Activated T-cell treated with anti-CD3 and anti-CD28 coated beads, Interleukin-2, amount 50 U/mL, for 48 hours (primary cell): ENCODE measurements at regions not wholly inside any gene's neighbourhood (a gene's known extent, or its start where the extent isn't known, plus 50 kb on each side); places are given as distances from the start of the nearest gene placed in this dataset.
"Not testable (repeated sequence)": the region's sequence is repeated elsewhere in the genome, so short reads cannot be mapped to it uniquely, and the experiment has no call there.

Source experiments
- DNase-seq, 2 experiments: peaks; one replicate each; pipeline ENCODE4 v3.0.0-alpha.2; 2020

DNA sequence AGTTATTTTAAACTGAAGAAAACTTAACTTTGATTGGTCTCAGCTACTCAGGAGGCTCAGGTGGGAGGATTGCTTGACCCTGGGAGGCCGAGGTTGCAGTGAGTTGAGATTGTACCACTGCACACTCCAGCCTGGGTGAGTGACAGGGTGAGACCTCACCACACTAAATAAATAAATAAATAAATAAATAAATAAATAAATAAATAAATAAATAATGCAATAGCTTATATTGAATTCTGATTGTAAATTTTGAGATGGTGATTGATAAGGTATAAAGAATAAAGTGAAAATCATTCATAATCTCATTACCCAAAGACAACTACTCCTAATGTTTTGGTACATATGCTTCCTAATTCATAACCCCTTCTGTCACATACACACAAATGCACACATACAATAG lies 58.1 kb downstream of the TUBA3C start:
- DNase-seq: no peak

DNA sequence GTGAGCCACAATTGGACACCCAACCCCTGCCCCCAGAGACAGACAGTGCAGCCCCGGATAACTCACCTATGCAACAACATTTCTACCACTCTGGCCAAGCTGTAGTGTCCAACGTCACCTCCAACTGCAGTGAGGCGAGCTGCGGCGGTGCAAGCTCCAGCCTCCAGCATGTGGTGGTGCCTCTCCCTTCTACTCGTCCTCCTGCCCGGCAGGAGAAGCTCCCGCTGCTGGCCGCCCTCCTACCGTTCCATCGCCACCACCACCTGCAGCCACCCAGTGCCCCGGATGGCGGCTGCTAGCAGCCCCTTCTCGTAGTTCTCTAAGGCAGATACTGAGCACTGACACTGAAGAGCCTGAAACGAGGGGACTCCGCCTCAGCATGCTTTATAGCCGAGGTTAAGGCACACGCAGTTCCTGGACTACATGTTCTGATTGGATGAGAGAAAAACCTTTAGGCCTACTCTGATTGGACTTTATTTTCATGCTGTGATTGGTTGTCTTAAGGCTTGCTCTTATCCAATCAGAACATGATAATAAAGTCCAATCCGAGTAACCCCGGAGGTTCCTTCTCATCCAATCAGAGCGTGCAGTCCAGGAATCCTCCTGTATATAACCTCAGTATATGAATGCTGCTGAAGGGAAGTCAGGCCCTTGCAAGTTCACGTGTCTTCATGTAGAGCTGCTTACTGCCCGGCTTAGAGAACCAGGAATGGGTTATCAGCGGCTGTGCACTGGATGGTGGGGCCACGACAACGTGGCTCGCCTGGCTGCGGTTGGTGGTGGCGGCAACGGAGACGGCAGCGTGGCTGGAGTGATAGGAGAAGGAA lies 63.5 kb downstream of the TUBA3C start:
- no peak for DNase-seq

DNA sequence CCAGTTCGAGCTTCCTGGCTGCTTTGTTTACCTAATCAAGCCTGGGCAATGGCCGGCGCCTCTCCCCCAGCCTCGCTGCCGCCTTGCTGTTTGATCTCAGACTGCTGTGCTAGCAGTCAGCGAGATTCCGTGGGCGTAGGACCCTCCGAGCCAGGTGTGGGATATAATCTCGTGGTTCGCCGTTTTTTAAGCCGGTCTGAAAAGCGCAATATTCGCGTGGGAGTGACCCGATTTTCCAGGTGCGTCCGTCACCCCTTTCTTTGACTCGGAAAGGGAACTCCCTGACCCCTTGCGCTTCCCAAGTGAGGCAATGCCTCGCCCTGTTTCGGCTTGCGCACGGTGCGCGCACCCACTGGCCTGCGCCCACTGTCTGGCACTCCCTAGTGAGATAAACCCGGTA lies 72.4 kb downstream of the TUBA3C start:
- DNase-seq: not testable (repeated sequence)

DNA sequence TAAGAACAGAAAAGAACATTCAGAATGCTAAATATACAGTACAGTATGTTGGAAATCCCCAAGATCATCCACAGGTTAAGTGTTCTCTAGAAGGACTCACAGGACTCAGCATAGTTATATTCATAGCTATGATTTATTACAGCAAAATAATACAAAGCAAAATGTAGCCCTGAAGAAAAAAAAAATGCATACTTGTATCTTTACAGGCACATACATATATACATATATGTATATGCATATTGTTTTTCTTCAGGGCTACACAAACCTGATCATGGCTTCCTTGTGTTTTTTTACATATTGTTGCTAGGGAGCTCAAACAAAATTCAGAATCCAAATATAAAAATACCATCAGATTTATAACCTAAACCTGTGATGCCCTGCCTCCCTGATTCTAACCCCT lies 78.5 kb downstream of the TUBA3C start:
- DNase-seq: no peak

DNA sequence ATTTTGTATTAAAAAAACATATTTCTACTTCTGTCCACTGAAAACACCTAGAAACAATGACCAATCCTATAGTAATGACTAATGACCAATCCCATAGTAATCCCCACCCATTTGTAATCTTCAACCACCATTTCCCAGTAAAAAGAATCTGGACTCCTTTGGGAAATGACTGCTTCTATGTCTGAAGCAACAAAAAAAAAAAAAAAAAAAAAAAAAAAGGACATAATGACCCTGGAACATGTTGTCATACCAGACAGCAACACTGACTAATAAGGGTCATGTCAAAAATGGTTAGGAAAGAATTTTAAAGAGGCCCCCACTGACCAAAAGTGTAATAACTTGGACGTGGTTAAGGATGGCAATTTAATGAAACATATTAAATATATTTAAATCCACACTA lies 88.3 kb downstream of the TUBA3C start:
- no peak for DNase-seq

DNA sequence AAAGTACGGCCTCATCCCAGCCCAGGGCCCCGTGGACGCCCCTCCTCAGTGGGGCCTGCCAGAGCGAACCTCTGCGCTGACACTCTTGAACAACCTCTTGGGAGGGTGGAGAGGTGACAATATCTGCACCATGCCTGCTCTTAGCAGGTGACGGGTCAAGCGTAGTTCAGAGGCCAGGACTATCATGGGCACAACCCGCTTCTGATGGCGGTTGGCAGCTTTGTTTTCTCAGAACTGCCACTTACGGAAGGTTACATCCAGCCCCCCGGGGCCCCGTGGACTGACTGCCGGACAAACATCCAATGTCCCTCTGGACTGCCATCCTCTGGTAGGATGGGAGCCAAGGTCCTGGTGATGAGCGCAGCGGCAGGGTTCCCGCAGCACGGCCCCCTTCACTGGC lies 91.1 kb downstream of the TUBA3C start:
- DNase-seq: no peak

DNA sequence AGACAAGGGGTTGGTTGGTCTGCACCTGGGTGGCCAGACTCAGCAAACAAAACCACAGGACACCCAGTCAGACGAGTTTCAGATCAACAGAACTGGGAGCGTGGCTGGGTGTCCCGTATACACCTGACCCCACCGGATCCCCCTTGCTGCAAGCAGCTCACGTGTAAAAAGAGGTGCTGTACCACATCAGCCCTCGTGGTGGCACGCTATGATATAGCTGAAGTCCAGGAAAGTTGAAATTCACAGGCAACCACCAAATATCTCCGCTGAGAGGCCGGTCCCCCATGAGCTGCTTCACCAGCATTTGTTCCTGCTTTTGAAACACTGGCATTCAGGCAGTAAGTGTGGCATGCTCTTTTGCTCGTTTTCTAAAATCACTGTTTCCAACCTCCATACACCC lies 92.3 kb downstream of the TUBA3C start:
- DNase-seq: no peak

DNA sequence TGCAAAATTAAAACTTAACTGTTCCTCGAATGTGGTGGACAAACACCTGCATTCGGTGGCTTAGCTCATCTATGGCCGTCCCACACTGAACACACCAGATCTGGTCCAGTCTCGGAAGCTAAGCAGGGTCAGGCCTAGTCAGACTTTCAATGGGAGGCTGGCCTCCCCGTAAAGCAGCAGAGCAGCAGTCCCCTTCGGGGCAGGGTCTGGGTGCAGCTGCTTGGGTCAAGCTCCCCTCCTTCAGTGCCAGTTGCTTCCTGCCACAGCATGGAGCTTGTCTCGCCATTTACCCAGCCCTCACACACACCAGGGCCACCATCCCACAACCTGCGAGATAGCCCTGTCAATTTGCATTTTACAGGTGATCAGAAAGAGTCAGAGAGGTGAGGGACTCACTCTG lies 93.2 kb downstream of the TUBA3C start:
- no peak for DNase-seq

DNA sequence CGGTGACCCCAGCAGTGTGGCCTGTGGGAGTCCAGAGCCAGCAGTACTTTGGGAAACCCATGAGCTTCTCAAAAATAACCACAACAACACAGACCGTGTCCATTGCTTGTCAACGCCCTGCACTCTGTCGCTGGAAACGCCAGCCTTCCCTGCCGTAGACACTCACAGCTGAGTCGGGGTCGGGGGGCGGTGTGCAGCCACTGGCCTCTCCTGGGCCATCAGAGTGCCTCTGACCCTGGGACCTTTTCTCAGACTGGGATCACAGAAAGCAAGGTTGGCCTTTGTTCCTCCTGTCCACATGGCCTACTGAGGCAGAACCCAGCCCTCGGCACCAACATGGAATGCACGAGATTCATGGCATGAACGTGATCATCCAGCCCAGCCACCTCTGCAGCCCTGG lies 95.7 kb downstream of the TUBA3C start:
- no peak for DNase-seq

DNA sequence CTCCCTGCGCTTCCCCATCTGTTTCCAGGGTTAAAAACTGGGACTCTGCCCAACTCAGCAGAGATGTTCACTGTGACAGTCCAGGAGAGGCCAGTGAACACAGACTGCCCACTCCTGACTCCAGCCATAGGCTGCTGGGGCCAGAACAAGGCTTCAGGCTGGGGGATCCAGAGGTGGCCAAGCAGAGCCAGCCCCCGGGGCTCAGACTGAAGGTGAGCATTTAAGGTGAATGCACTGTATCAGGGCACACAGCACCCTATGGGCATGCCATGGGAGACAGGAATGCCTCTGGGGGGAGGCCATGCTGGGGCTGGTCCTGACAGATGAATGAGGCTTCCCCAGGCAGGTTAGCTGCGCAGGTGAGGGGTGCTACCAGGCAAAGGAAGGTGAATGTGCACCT lies 96.4 kb downstream of the TUBA3C start:
- DNase-seq: no peak

DNA sequence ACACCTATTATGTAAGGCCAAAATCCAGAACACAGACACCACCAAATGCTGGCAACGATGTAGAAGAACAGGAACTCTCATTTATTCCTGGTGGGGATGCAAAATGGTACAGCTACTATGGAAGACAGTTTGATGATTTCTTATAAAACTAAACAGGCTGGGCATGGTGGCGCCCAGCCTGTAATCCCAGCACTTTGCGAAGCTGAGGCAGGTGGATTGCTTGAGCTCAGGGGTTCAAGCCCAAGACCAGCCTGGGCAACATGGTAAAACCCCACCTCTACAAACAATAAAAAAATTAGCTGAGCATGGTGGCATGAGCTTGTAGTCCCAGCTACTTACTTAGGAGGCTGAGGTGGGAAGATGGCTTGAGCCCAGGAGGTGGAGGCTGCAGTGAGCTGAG lies 98.3 kb downstream of the TUBA3C start:
- no peak for DNase-seq

DNA sequence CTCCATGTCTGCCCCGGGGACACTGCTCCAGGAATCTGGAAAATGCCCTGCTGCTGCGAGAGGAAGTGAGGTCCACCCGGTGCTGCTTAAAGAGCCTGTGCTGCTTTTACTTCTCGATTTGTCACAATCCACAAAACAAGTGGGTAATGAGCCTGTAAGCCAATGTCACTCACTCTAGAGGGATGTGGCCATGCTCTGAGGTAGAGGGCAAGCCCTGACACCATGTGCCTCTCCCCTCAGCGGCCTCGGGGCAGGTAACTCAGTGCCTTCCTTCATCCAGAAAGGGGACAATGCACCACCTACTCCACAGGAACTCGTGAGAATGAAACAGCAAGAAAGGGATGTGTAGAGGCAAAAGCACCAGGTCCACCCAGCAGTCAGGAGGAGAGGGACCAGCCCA lies 106.2 kb downstream of the TUBA3C start:
- DNase-seq: no peak

DNA sequence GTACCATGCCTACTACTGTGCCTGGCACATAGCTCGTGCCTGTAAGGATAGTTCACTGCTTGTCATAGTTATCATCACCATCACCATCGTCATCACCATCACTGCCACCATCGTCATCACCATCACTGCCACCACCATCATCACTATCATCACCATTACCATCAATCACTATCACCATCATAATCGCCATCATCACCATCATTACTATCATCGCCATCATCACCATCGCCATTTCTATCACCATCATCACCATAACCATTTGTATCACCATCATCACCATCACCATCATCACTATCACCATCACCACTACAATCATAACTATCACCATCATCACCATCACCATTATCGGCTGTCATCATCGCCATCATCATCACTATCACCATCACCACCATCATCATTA lies 107.1 kb downstream of the TUBA3C start:
- no peak for DNase-seq

DNA sequence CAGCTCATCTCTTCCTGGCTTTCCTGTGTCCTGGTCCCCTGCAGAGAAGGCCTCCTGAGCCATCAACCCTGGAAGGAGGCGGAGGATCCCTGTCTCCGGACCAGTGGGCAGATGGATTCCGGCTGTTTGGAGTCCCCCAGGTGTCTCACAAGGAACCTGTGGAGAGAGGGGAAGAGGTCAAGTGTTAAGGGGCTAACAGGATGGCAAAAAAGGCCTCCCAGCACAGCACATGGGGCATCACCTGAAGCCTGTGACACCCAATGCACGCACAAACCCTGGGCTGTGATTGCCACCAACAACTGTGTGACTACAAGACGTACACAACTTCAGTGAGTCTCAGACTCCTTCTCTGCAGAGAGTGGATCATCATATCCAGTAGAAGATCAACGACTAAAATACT lies 107.5 kb downstream of the TUBA3C start:
- DNase-seq: not testable (repeated sequence)

DNA sequence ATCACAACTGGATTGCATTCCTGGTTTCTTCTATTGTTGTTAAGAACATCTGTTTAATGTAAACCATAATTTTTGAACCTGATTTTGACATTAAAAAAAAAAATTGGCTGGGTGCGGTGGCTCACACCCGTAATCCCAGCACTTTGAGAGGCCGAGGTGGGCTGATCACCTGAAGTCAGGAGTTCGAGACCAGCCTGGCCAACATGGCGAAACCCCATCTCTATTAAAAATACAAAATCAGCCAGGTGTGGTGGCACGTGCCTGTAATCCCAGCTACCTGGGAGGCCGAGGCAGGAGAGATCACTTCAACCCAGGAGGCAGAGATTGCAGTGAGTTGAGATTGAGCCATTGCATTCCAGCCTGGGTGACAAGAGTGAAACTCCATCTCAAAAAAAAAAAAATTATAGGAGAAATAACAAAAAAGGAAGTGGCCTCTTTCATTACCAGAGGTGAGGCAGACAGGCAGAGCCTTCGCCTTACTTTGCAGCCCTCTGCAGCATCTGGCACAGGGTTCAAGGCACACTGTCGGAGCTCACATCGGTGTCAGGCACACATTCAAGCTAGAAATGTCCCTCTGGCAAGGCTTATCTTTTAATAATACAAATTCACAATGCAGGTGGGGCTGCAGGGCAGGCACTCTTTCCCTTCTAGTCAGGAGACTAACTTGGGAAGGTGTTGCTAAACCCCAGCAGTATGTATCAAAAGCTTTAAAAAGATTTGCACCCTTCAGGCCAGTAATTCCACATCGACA lies 108.5 kb downstream of the TUBA3C start:
- DNase-seq: not testable (repeated sequence)

DNA sequence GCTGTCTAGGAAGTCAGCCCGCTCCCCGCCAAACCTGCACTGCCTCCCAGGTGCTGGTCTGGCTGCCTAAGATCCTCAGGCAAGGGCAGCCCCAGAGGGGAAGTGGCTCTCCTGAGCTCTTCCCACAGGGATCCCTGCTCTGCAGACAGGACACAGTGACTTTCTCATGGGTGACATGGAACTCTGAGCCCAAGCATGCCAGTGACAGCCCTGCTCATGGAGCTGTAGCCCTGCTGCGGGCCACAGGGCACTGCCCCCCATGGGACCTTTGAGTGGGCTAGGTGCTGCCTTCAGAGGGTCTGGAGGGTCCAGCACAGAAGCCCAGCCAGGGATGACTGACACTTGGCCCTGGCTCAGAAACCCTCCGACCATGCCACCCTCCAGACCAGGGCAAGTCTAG lies 109.1 kb downstream of the TUBA3C start:
- no peak for DNase-seq

DNA sequence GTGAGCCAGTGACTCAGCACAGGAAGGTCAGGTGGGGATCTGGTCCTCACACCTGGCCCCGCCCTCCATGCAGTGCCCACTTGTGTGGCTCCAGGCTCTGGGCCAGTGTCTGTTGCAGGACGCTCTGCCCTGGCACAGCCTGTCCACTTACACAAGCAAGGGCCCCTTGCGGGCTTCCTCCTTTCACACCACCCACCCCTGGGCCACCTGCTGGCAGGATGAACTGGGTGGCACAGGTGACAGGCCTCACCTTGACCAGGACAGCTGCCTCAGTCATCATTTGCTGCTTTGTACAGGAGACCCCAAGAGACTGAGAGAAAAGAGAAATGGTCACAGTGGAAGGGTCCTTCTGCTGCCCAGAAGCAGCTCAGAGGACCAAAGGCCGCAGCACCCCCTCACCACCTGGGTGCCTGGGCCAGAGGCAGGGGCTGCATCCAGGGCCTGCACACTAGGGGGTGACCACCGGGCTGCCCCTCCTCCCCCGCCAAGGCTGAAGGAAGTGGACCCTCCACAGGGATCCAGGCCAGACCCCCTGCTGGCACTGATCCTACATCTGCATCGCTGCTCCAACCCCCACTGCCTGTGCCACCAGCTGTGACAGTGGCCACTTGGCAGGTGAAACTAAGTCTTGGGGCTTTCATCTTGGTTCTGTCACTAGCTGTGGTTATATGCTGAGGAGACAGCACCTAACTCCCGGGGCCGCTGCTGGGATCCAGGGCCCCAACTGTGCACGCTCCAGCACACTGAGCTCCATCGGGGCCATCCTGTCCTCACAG lies 110.3 kb downstream of the TUBA3C start:
- DNase-seq: no peak

DNA sequence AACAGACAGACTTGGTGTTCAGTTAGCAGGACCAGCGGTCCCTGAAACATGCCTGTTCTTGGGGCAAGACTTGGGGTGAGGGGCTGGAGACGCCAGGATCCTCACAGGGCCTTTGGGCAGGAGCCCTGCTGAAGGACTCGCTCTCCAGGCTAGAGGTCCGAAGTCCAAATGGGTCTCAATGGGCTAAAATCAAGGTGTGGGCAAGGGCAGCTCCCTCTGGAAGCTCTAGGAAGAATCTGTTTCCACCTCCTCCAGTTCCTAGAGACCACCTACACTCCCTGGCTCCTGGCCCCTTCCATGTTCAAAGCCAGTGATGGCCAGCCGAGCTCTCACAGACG lies 111.3 kb downstream of the TUBA3C start:
- DNase-seq: no peak

DNA sequence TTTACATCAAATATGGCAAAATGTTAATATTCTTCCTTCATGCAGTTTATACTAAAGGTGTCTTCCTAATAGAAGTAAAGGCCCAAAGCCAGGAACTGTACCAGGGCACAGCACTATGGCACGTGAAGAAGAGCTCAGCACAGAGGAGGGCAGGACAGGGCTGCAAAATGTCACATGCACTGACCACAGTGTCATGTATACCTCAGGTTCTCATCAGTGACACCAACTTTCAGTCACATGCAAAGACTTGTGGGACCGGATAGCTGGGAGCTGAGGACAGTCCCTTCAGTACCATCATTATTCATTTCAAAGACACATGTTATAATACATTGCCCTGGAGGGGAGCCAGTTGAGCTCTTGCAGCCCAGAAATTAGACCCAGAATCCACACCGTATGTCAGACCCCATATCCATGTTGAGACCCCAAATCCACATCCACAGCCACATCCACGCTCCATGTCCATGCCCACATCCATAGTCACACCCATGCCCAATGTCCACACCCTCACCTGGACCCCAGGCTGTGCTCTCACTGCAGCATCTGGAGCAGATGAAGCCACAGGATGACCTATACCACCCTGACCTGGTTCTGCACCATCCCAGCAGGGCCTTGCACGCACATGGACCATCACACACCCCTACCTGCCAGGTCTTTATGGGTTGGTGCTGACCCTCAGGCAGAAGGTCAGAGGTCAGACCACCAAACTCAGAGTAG lies 111.8 kb downstream of the TUBA3C start:
- no peak for DNase-seq

DNA sequence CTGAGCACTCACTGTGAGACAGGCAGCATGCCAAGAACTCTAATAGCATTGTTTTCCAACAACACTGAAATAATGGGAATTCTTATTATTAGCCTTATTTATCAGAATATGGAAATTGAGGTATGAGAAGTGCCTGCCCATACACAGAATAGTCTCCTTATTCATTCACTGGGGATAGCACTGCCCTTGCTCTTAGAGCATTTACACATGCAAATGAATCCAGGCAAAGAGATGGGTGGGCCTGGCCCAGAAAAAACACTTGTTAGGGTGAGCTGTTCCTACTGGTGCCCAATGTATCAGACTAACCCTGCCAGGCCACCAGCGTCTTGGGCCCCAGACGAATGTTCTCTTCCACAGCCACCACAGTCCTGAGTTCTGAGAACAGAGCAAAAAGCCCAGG lies 112.9 kb downstream of the TUBA3C start:
- no peak for DNase-seq

DNA sequence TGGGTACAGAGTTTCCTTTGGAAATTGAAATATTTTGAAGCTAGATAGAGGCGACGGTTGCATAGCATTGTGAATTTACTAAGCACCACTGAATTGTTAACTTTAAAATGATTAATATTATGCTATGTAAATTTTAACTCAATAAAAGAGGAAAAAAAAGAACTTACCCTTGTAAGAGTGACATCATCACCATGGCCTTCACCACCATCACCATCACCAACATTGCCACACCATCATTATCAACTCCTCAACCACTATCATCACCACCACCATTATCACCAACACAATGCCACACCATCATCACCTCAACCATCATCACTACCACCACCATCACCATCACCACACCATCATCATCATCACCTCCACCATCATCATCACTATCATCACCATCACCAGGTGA lies 113.9 kb downstream of the TUBA3C start:
- DNase-seq: no peak

DNA sequence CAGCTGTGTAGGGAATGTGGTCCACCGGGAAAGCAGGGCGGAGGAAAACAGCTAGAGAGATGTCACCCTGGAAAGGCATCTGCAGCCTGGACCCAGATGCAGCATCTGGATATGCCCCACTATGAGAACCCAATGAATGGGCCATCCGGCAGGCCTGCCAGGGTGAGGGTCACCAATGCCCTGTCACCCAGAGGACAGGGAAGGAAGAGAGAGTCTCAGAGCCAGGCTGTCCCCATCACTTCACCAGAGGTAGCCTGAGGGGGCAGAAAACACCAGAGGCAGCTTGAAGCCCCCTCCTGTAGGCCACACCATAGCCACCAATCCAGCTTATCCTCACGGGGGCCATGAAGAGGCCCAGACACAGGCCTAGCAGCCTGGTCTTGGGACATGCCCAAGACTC lies 118.8 kb downstream of the TUBA3C start:
- DNase-seq: no peak

DNA sequence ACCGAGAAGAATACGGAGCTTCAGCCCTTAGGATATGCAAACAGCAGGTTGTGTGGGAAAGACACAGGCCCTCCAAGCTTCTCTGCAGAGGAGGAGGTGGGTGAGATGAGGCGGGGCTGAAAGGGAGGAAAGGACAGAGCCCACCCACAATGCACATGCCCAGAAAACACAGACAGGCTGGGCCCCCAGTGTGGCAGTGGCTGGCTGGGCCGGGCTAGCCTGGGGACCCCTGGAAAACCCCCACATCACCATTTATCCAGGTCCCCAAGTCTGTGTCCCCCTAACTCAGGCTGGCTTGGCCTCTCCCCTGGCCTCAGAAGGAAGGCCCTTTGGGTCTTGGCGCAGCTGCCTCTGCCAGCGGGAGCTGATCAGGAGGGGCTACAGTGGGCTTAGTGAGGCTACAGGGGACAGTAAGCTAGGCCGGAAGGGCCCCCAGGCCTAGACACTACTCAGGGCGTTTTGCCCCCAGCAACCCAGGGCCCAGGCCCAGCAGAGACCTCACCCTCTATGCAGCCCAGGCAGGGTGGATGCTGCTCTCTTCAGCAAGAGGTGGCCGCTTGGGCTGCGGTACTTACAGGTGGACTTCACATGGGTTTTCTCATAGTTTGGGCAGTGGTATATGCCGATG lies 119.5 kb downstream of the TUBA3C start:
- no peak for DNase-seq
